IMR-90 (cell line): ENCODE measurements at regions not wholly inside any gene's neighbourhood (a gene's known extent, or its start where the extent isn't known, plus 50 kb on each side); places are given as distances from the start of the nearest gene placed in this dataset.

ENCODE experiments used
- ATAC-seq: fragments of 200-7000 bp; cut with Tn5 transposase; 2 replicates; pipeline ENCODE4 v1.9.1; 2020; ENCODE audit warnings: low read depth, mild to moderate bottlenecking, moderate library complexity
- BruUV-seq: library from RNA; stranded (reverse); fragments of 400-500 nt; replicated peaks from 2 replicates; lab custom pipeline; 2021; lab: Mats Ljungman, UMichigan
- CTCF ChIA-PET: fragments of 300-600 bp; formaldehyde crosslinking; extraction: SDS; loops from one replicate; lab custom pipeline; 2021; ENCODE audit warnings: antibody characterized with exemption; lab: Yijun Ruan, JAX
- POLR2A ChIA-PET: fragments of 300-600 bp; sonication (Branson Sonifier 250); formaldehyde crosslinking; loops from one replicate; lab custom pipeline; 2022; ENCODE audit warnings: antibody characterized with exemption; ENCODE audit not compliant: unreplicated experiment; lab: Charles Lee
- DNase-seq: peaks from one replicate; pipeline ENCODE4 v3.0.0; 2013
- H2AFZ ChIP-seq: replicated peaks from 2 replicates; pipeline ENCODE3; 2013; ENCODE audit warnings: low read length, mild to moderate bottlenecking; ENCODE audit not compliant: poor library complexity
- H2AK5ac ChIP-seq: 2 replicates; pipeline ENCODE4 v1.6.1; 2013; ENCODE audit warnings: low read depth, low read length, inconsistent platforms
- H2AK9ac ChIP-seq: replicated peaks from 2 replicates; pipeline ENCODE3; 2013; ENCODE audit warnings: mild to moderate bottlenecking, low read depth, low read length, moderate library complexity; ENCODE audit not compliant: poor library complexity
- H2BK120ac ChIP-seq: 2 replicates; pipeline ENCODE4 v1.6.1; 2013; ENCODE audit warnings: low read depth, low read length, inconsistent platforms
- H2BK15ac ChIP-seq: 3 replicates; pipeline ENCODE4 v1.6.1; 2013; ENCODE audit warnings: low read depth, low read length, inconsistent platforms
- H2BK20ac ChIP-seq: 2 replicates; pipeline ENCODE4 v1.6.1; 2013; ENCODE audit warnings: low read depth, mild to moderate bottlenecking, inconsistent platforms, low read length, moderate library complexity
- H2BK5ac ChIP-seq: 2 replicates; pipeline ENCODE4 v1.6.1; 2013; ENCODE audit warnings: mild to moderate bottlenecking, low read depth, low read length, inconsistent platforms; ENCODE audit not compliant: poor library complexity, severe bottlenecking
- H3K14ac ChIP-seq: replicated peaks from 2 replicates; pipeline ENCODE4 v1.6.1; 2013; ENCODE audit warnings: low read depth, low read length, inconsistent platforms
- H3K18ac ChIP-seq: 2 replicates; pipeline ENCODE4 v1.6.1; 2013; ENCODE audit warnings: low read depth, low read length, control low read depth
- H3K23ac ChIP-seq: 2 replicates; pipeline ENCODE4 v1.6.1; 2013; ENCODE audit warnings: low read depth, low read length, inconsistent platforms
- H3K27ac ChIP-seq: 2 replicates; pipeline ENCODE4 v1.5.1; 2013; ENCODE audit warnings: mild to moderate bottlenecking, control low read depth, low read length; ENCODE audit not compliant: insufficient read depth
- H3K27me3 ChIP-seq: 2 replicates; pipeline ENCODE4 v1.6.1; 2013; ENCODE audit warnings: low read length; ENCODE audit not compliant: control insufficient read depth, insufficient read depth
- H3K36me3 ChIP-seq: 2 replicates; pipeline ENCODE4 v1.6.1; 2013; ENCODE audit warnings: low read length, mixed read lengths; ENCODE audit not compliant: control insufficient read depth, insufficient read depth
- H3K4ac ChIP-seq: 2 replicates; pipeline ENCODE4 v1.6.1; 2013; ENCODE audit warnings: low read depth, low read length, inconsistent platforms
- H3K4me1 ChIP-seq: 2 replicates; pipeline ENCODE4 v1.6.1; 2013; ENCODE audit warnings: low read length, mixed read lengths; ENCODE audit not compliant: control insufficient read depth, insufficient read depth
- H3K4me2 ChIP-seq: 2 replicates; pipeline ENCODE4 v1.6.1; 2013; ENCODE audit warnings: low read depth, mild to moderate bottlenecking, control low read depth, low read length, moderate library complexity
- H3K4me3 ChIP-seq: 2 replicates; pipeline ENCODE4 v1.5.1; 2013; ENCODE audit warnings: low read depth, mild to moderate bottlenecking, control low read depth, low read length, moderate library complexity; ENCODE audit not compliant: insufficient read depth
- H3K56ac ChIP-seq: 2 replicates; pipeline ENCODE4 v1.6.1; 2013; ENCODE audit warnings: low read length, inconsistent platforms; ENCODE audit not compliant: insufficient read depth; ENCODE audit errors: extremely low read depth
- H3K79me1 ChIP-seq, 2 experiments: 2 replicates each; pipeline ENCODE4 v1.6.1; 2013; ENCODE audit warnings: low read length in 2 of 2, inconsistent platforms in 1 of 2, low read depth in 1 of 2
- H3K9ac ChIP-seq: 2 replicates; pipeline ENCODE4 v1.6.1; 2013; ENCODE audit warnings: low read depth, low read length, control low read depth
- H3K9me1 ChIP-seq: 2 replicates; pipeline ENCODE4 v1.6.1; 2013; ENCODE audit warnings: low read length, inconsistent platforms; ENCODE audit not compliant: insufficient read depth
- H3K9me3 ChIP-seq: 2 replicates; pipeline ENCODE4 v1.6.1; 2013; ENCODE audit warnings: low read length; ENCODE audit not compliant: control insufficient read depth, insufficient read depth
- H4K20me1 ChIP-seq: 2 replicates; pipeline ENCODE4 v1.6.1; 2013; ENCODE audit warnings: low read length, inconsistent platforms; ENCODE audit not compliant: insufficient read depth
- H4K5ac ChIP-seq: 2 replicates; pipeline ENCODE4 v1.6.1; 2013; ENCODE audit warnings: mild to moderate bottlenecking, low read depth, low read length, control low read depth
- H4K8ac ChIP-seq, 2 experiments: 2 replicates each; pipeline ENCODE4 v1.6.1; 2013; ENCODE audit warnings: low read depth in 2 of 2, low read length in 2 of 2, control low read depth in 1 of 2, inconsistent platforms in 1 of 2
- H4K91ac ChIP-seq: 2 replicates; pipeline ENCODE4 v1.6.1; 2013; ENCODE audit warnings: low read depth, low read length, inconsistent platforms; ENCODE audit not compliant: insufficient read depth
- BHLHE40 ChIP-seq: fragments of 150-350 bp; IDR thresholded peaks from 2 replicates; pipeline ENCODE4 v1.6.1; 2016; ENCODE audit warnings: mild to moderate bottlenecking, low read depth, low read length
- CEBPB ChIP-seq: IDR thresholded peaks from 2 replicates; pipeline ENCODE4 v1.6.1; 2012; ENCODE audit warnings: low read depth, low read length, improper control_type of control experiment
- CHD1 ChIP-seq: IDR thresholded peaks from 2 replicates; pipeline ENCODE4 v1.6.1; 2012; ENCODE audit warnings: low read depth, low read length, improper control_type of control experiment
- CTCF ChIP-seq: conservative IDR thresholded peaks from 2 replicates; pipeline ENCODE4 v1.5.1; 2012; ENCODE audit warnings: mild to moderate bottlenecking, low read depth, low read length, improper control_type of control experiment
- ELK1 ChIP-seq: fragments of 150-350 bp; IDR thresholded peaks from 2 replicates; pipeline ENCODE4 v1.6.1; 2016; ENCODE audit warnings: low read depth, mild to moderate bottlenecking, low read length, moderate library complexity, borderline replicate concordance
- FOS ChIP-seq: fragments of 150-350 bp; IDR thresholded peaks from 2 replicates; pipeline ENCODE4 v1.6.1; 2016; ENCODE audit warnings: low read depth, low read length
- MAFK ChIP-seq: IDR thresholded peaks from 2 replicates; pipeline ENCODE4 v1.6.1; 2012; ENCODE audit warnings: low read depth, low read length, improper control_type of control experiment
- MAZ ChIP-seq: IDR thresholded peaks from 2 replicates; pipeline ENCODE4 v1.6.1; 2012; ENCODE audit warnings: low read depth, mild to moderate bottlenecking, low read length, improper control_type of control experiment, moderate library complexity, borderline replicate concordance
- MXI1 ChIP-seq: IDR thresholded peaks from 2 replicates; pipeline ENCODE4 v1.6.1; 2012; ENCODE audit warnings: low read depth, mild to moderate bottlenecking, low read length, moderate library complexity, borderline replicate concordance
- NFE2L2 ChIP-seq: fragments of 150-350 bp; IDR thresholded peaks from 2 replicates; pipeline ENCODE4 v1.6.1; 2016; ENCODE audit warnings: low read depth, mild to moderate bottlenecking, low read length
- POLR2A ChIP-seq: IDR thresholded peaks from 2 replicates; pipeline ENCODE4 v1.6.1; 2012; ENCODE audit warnings: mild to moderate bottlenecking, low read depth, low read length
- RAD21 ChIP-seq: IDR thresholded peaks from 2 replicates; pipeline ENCODE4 v1.6.1; 2012; ENCODE audit warnings: low read length, improper control_type of control experiment
- RCOR1 ChIP-seq: IDR thresholded peaks from 2 replicates; pipeline ENCODE4 v1.6.1; 2012; ENCODE audit warnings: mild to moderate bottlenecking, low read length, improper control_type of control experiment; ENCODE audit not compliant: insufficient replicate concordance
- RFX5 ChIP-seq: IDR thresholded peaks from 2 replicates; pipeline ENCODE4 v1.8.0; 2012; ENCODE audit warnings: low read depth, mild to moderate bottlenecking, low read length, moderate library complexity
- SMC3 ChIP-seq: fragments of 150-350 bp; IDR thresholded peaks from 2 replicates; pipeline ENCODE4 v1.6.1; 2016; ENCODE audit warnings: low read depth, mild to moderate bottlenecking, antibody characterized with exemption, low read length, moderate library complexity
- USF2 ChIP-seq: fragments of 150-350 bp; IDR thresholded peaks from 2 replicates; pipeline ENCODE4 v1.6.1; 2017; ENCODE audit warnings: mild to moderate bottlenecking, antibody characterized with exemption, low read length, low read depth
- WGBS, 2 experiments: methylation state at CpG; one replicate each; pipeline versions ENCODE4 v1.1.5 to v1.1.7; 2013; ENCODE audit warnings: missing lambda C conversion rate in 2 of 2; ENCODE audit not compliant: insufficient read length in 1 of 2; ENCODE audit errors: extremely low coverage in 2 of 2; 5-methylcytosine and 5-hydroxymethylcytosine counted together
- dilution Hi-C: fragments of 300-500 bp; cut with HindIII; formaldehyde crosslinking; loops from one replicate; pipeline ENCODE4 v1.14.3; 2018; ENCODE audit warnings: low sequenced_read_pairs; ENCODE audit not compliant: unreplicated experiment
- in situ Hi-C: fragments of 300-500 bp; cut with MboI; formaldehyde crosslinking; loops from 3 replicates; pipeline ENCODE4 v1.14.3; 2019; ENCODE audit warnings: low sequenced_read_pairs, inconsistent platforms, mixed read lengths
- intact Hi-C: fragments of 100-400 bp; cut with micrococcal nuclease; formaldehyde crosslinking; loops from 2 replicates; pipeline ENCODE4 v1.10.0; 2022

- no peak overlapping the region for H2BK15ac ChIP-seq
- ATAC-seq (no peak), DNase-seq (no peak)
- no peak overlapping the region for H2BK20ac ChIP-seq
- POLR2A ChIA-PET, result no interaction called here
- no peak overlapping the region for H2AFZ ChIP-seq
- intact Hi-C loops, result no loop called here
- H4K91ac ChIP-seq, result no peak overlapping the region
- no peak overlapping the region for H3K4ac ChIP-seq
- no peaks in the 10 kb centered on the region for H4K20me1 ChIP-seq
- H3K9me3 ChIP-seq, result no peaks in the 10 kb centered on the region
- TF ChIP-seq CEBPB (no peak), FOS (no peak), SMC3 (no peak), RFX5 (no peak), BHLHE40 (no peak), POLR2A (no peak), USF2 (no peak), RAD21 (no peak), CTCF (no peak), MAFK (no peak), CHD1 (no peak), ELK1 (no peak), RCOR1 (no peak), MAZ (no peak), MXI1 (no peak), NFE2L2 (no peak)
- no peak overlapping the region for H3K9ac ChIP-seq
- H2AK9ac ChIP-seq, result no peak overlapping the region
- H2BK5ac ChIP-seq, result no peak overlapping the region
- H3K36me3 ChIP-seq, result no peaks in the 10 kb centered on the region
- no peak overlapping the region for H2BK120ac ChIP-seq
- H4K8ac ChIP-seq, result no peak overlapping the region
- H3K23ac ChIP-seq, result no peak overlapping the region
- no peaks in the 10 kb centered on the region; the same call in 1 of the 2 replicates for H3K9me1 ChIP-seq
- H2AK5ac ChIP-seq, result no peak overlapping the region
- WGBS, 2 experiments, result 40% methylated on average over 1 of the region's 3 CpGs; no CpG with 5 or more reads in 1 of the 2 experiments
- CTCF ChIA-PET, result no interaction called here
- no peak overlapping the region for H3K4me2 ChIP-seq
- H3K56ac ChIP-seq, result no peak overlapping the region
- no peak overlapping the region for H3K27ac ChIP-seq
- H3K27me3 ChIP-seq, result no peaks in the 10 kb centered on the region
- no peak overlapping the region for H3K18ac ChIP-seq
- H4K5ac ChIP-seq, result no peak overlapping the region
- dilution Hi-C loops, result no loop called here
- in situ Hi-C loops, result no loop called here
- BruUV-seq, result no TSS peak
- H3K14ac ChIP-seq, result no peak overlapping the region
- H3K4me1 ChIP-seq, result peaks cover under 1% of the 10 kb centered on the region; the same call in 1 of the 2 replicates
- no peaks in the 10 kb centered on the region for H3K79me1 ChIP-seq
- H3K4me3 ChIP-seq, result no peak overlapping the region
Observed at GRCh38 chr12:88931598-88931997, 351.3 kb upstream of the KITLG start.
